ENCODE measurements at regions not wholly inside any gene's neighbourhood (a gene's known extent, or its start where the extent isn't known, plus 50 kb on each side); places are given as distances from the start of the nearest gene placed in this dataset.

DNA sequence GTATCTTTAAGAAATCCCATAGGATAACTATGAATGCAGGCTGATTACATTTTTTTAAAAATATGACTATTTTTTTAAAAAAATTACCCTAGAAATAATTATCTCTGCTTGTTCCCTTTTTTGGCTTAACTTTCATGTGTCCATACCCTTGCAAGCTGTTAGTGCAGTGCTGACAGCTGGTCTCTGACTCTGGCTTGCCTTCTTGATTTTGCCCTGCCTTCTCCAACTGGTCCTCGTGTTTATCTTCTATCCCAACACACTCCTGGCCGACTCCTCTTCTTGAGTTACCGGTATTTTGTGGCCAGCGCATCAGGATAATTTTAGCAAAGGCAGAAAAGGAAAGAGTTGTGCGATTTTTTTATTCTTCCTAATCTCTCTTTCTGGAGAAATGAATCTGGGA lies 111.7 kb upstream of the STARD3NL start:
- no peaks in the 10 kb centered on the region for H3K9me3 ChIP-seq (ENCODE audit: control insufficient read depth, low read length)
- H2BK120ac ChIP-seq (ENCODE audit: low read depth, low read length), result no peak overlapping the region
- no peak overlapping the region for H3K4me3 ChIP-seq (ENCODE audit: insufficient read depth in 1 of 2, low read depth in 1 of 2, low read length in 2 of 2)
- no peak overlapping the region for H3K27ac ChIP-seq (ENCODE audit: low read length, poor library complexity, severe bottlenecking)
- no peak overlapping the region for H2BK5ac ChIP-seq (ENCODE audit: low read depth, low read length, poor library complexity, severe bottlenecking)
- no peak overlapping the region for H3K18ac ChIP-seq (ENCODE audit: low read depth in 1 of 2, low read length in 2 of 2)
- no peak for DNase-seq
- no peaks in the 10 kb centered on the region for H3K27me3 ChIP-seq (ENCODE audit: control insufficient read depth in 1 of 2, insufficient read depth in 1 of 2, low read length in 2 of 2)
- no peak overlapping the region for H3K4ac ChIP-seq (ENCODE audit: low read depth in 1 of 2, low read length in 2 of 2)
- H4K91ac ChIP-seq (ENCODE audit: low read length), result no peak overlapping the region
- H3K4me2 ChIP-seq (ENCODE audit: low read length, poor library complexity, severe bottlenecking), result no peak overlapping the region
- H2AFZ ChIP-seq (ENCODE audit: low read depth, low read length), result no peak overlapping the region
- no peaks in the 10 kb centered on the region for H3K79me1 ChIP-seq (replicated peaks; ENCODE audit: low read length, poor library complexity, severe bottlenecking)
- no peak overlapping the region for H4K8ac ChIP-seq (ENCODE audit: low read length)
- H3K14ac ChIP-seq (ENCODE audit: low read length in 2 of 2), result no peak overlapping the region
- H3K4me1 ChIP-seq (ENCODE audit: control insufficient read depth, insufficient read depth, low read depth, low read length), result no peaks in the 10 kb centered on the region
- H3K36me3 ChIP-seq (ENCODE audit: control insufficient read depth in 1 of 2, insufficient read depth in 2 of 2, low read depth in 1 of 2, low read length in 2 of 2), result no peaks in the 10 kb centered on the region
- H2BK15ac ChIP-seq (ENCODE audit: low read depth, poor library complexity, severe bottlenecking), result no peak overlapping the region
- no peak overlapping the region for H3K9ac ChIP-seq (ENCODE audit: low read length)
- no peak overlapping the region for H2BK12ac ChIP-seq (ENCODE audit: low read length in 2 of 2)
- 73% methylated on average over 4 of the region's 5 CpGs for WGBS
- no peak overlapping the region for H3K23ac ChIP-seq (ENCODE audit: low read length in 2 of 2)
- no peak overlapping the region for H2AK5ac ChIP-seq (ENCODE audit: low read length, severe bottlenecking)

DNA sequence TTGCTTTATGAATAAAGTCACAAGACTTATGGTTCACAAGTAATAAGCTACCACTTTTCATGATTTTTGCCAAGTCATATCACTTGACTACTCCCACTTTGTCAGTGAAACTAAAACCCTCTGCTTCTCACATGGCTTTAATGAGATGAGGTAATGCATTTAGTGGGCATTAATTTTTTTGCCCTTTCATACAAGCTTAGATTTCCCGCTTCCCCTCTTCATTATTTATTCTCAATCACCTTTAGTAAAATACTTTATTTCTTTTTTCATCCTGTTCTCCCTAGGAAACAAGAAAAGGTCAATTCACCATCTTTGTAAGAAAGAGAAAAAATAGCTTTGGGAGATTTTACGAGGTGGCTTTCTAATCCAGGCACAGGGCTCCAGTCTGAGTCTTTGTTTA lies 109.6 kb upstream of the STARD3NL start:
- Histone ChIP-seq H3K27me3 (ENCODE audit: control insufficient read depth in 1 of 2, insufficient read depth in 1 of 2, low read length in 2 of 2) (no peaks in the 10 kb centered on the region), H2BK12ac (ENCODE audit: low read length in 2 of 2) (no peak overlapping the region), H3K4ac (ENCODE audit: low read depth in 1 of 2, low read length in 2 of 2) (no peak overlapping the region), H3K9me3 (ENCODE audit: control insufficient read depth, low read length) (no peaks in the 10 kb centered on the region), H4K8ac (ENCODE audit: low read length) (no peak overlapping the region), H3K14ac (ENCODE audit: low read length in 2 of 2) (no peak overlapping the region), H3K36me3 (ENCODE audit: control insufficient read depth in 1 of 2, insufficient read depth in 2 of 2, low read depth in 1 of 2, low read length in 2 of 2) (no peaks in the 10 kb centered on the region), H3K4me1 (ENCODE audit: control insufficient read depth, insufficient read depth, low read depth, low read length) (no peaks in the 10 kb centered on the region), H3K4me2 (ENCODE audit: low read length, poor library complexity, severe bottlenecking) (no peak overlapping the region), H3K27ac (ENCODE audit: low read length, poor library complexity, severe bottlenecking) (no peak overlapping the region), H3K79me1 (replicated peaks; ENCODE audit: low read length, poor library complexity, severe bottlenecking) (no peaks in the 10 kb centered on the region), H3K23ac (ENCODE audit: low read length in 2 of 2) (no peak overlapping the region), H2BK120ac (ENCODE audit: low read depth, low read length) (no peak overlapping the region), H3K18ac (ENCODE audit: low read depth in 1 of 2, low read length in 2 of 2) (no peak overlapping the region), H2BK15ac (ENCODE audit: low read depth, poor library complexity, severe bottlenecking) (no peak overlapping the region), H3K4me3 (ENCODE audit: insufficient read depth in 1 of 2, low read depth in 1 of 2, low read length in 2 of 2) (no peak overlapping the region), H2AK5ac (ENCODE audit: low read length, severe bottlenecking) (no peak overlapping the region), H4K91ac (ENCODE audit: low read length) (no peak overlapping the region), H2BK5ac (ENCODE audit: low read depth, low read length, poor library complexity, severe bottlenecking) (no peak overlapping the region), H3K9ac (ENCODE audit: low read length) (no peak overlapping the region), H2AFZ (ENCODE audit: low read depth, low read length) (no peak overlapping the region)
- DNase-seq, result no peak
- WGBS, result 70% methylated on average over 1 of the region's 2 CpGs

DNA sequence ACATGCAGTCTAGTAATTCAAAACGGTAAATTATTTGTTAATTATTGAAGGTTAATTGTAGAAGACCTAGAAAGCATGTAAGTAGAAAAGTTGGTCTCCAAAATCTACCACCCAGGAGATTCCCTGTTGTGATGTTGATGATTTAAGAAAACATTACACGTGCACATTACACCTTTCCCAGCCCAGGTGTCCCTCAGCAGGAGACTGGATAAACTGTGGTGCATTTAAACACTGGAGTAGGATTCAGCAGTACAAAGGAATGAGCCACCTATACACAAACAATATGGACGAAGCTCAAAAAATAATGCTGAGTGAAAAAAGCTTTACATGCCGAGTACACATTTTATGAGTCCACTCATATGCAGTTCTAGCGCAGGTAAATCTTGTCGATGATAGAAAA lies 109.0 kb upstream of the STARD3NL start:
- no peak overlapping the region for H4K91ac ChIP-seq (ENCODE audit: low read length)
- no peak overlapping the region for H3K4me3 ChIP-seq (ENCODE audit: insufficient read depth in 1 of 2, low read depth in 1 of 2, low read length in 2 of 2)
- no peak overlapping the region for H2AK5ac ChIP-seq (ENCODE audit: low read length, severe bottlenecking)
- no peak overlapping the region for H2BK12ac ChIP-seq (ENCODE audit: low read length in 2 of 2)
- no peaks in the 10 kb centered on the region for H3K9me3 ChIP-seq (ENCODE audit: control insufficient read depth, low read length)
- no peaks in the 10 kb centered on the region for H3K27me3 ChIP-seq (ENCODE audit: control insufficient read depth in 1 of 2, insufficient read depth in 1 of 2, low read length in 2 of 2)
- no peak overlapping the region for H3K9ac ChIP-seq (ENCODE audit: low read length)
- no peak overlapping the region for H3K4me2 ChIP-seq (ENCODE audit: low read length, poor library complexity, severe bottlenecking)
- H2AFZ ChIP-seq (ENCODE audit: low read depth, low read length), result no peak overlapping the region
- H2BK5ac ChIP-seq (ENCODE audit: low read depth, low read length, poor library complexity, severe bottlenecking), result no peak overlapping the region
- H3K36me3 ChIP-seq (ENCODE audit: control insufficient read depth in 1 of 2, insufficient read depth in 2 of 2, low read depth in 1 of 2, low read length in 2 of 2), result no peaks in the 10 kb centered on the region
- H3K14ac ChIP-seq (ENCODE audit: low read length in 2 of 2), result no peak overlapping the region
- H3K18ac ChIP-seq (ENCODE audit: low read depth in 1 of 2, low read length in 2 of 2), result no peak overlapping the region
- no peak for DNase-seq
- H3K4me1 ChIP-seq (ENCODE audit: control insufficient read depth, insufficient read depth, low read depth, low read length), result no peaks in the 10 kb centered on the region
- no peak overlapping the region for H3K4ac ChIP-seq (ENCODE audit: low read depth in 1 of 2, low read length in 2 of 2)
- H2BK120ac ChIP-seq (ENCODE audit: low read depth, low read length), result no peak overlapping the region
- no peak overlapping the region for H3K23ac ChIP-seq (ENCODE audit: low read length in 2 of 2)
- H3K79me1 ChIP-seq (replicated peaks; ENCODE audit: low read length, poor library complexity, severe bottlenecking), result no peaks in the 10 kb centered on the region
- WGBS, result 82% methylated on average over 5 of the region's 6 CpGs
- H2BK15ac ChIP-seq (ENCODE audit: low read depth, poor library complexity, severe bottlenecking), result no peak overlapping the region
- no peak overlapping the region for H4K8ac ChIP-seq (ENCODE audit: low read length)
- H3K27ac ChIP-seq (ENCODE audit: low read length, poor library complexity, severe bottlenecking), result no peak overlapping the region

DNA sequence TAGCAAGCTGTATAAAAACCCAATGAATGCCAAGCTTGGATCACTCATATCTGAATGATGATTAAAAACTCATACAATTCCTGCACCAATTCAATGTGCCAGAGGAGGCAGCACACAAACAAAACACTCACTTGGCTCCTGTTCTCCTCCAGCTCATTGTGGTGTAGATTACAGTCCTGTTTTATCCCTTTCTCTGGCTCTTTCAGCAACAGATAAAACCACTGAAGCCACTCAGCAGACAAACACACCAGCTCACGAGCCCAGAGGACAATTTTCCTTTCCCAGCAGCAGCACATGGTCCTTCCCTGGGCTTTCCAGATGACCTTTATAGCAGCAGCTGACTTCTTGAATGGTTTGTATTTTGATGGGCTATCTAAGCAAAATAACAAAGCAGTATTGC lies 107.3 kb upstream of the STARD3NL start:
- no peak overlapping the region for H3K4ac ChIP-seq (ENCODE audit: low read depth in 1 of 2, low read length in 2 of 2)
- H4K8ac ChIP-seq (ENCODE audit: low read length), result no peak overlapping the region
- no peak overlapping the region for H3K18ac ChIP-seq (ENCODE audit: low read depth in 1 of 2, low read length in 2 of 2)
- no peak overlapping the region for H2BK15ac ChIP-seq (ENCODE audit: low read depth, poor library complexity, severe bottlenecking)
- no peak overlapping the region for H3K4me2 ChIP-seq (ENCODE audit: low read length, poor library complexity, severe bottlenecking)
- H2AFZ ChIP-seq (ENCODE audit: low read depth, low read length), result no peak overlapping the region
- H3K14ac ChIP-seq (ENCODE audit: low read length in 2 of 2), result no peak overlapping the region
- H3K9me3 ChIP-seq (ENCODE audit: control insufficient read depth, low read length), result no peaks in the 10 kb centered on the region
- H3K9ac ChIP-seq (ENCODE audit: low read length), result no peak overlapping the region
- no peaks in the 10 kb centered on the region for H3K36me3 ChIP-seq (ENCODE audit: control insufficient read depth in 1 of 2, insufficient read depth in 2 of 2, low read depth in 1 of 2, low read length in 2 of 2)
- no peak overlapping the region for H3K27ac ChIP-seq (ENCODE audit: low read length, poor library complexity, severe bottlenecking)
- no peak overlapping the region for H2BK5ac ChIP-seq (ENCODE audit: low read depth, low read length, poor library complexity, severe bottlenecking)
- no peak overlapping the region for H3K23ac ChIP-seq (ENCODE audit: low read length in 2 of 2)
- H3K79me1 ChIP-seq (replicated peaks; ENCODE audit: low read length, poor library complexity, severe bottlenecking), result no peaks in the 10 kb centered on the region
- DNase-seq, result peak; percentile 1
- 11% methylated on average over 1 of the region's 1 CpG for WGBS
- no peak overlapping the region for H2BK120ac ChIP-seq (ENCODE audit: low read depth, low read length)
- H3K4me1 ChIP-seq (ENCODE audit: control insufficient read depth, insufficient read depth, low read depth, low read length), result no peaks in the 10 kb centered on the region
- H2BK12ac ChIP-seq (ENCODE audit: low read length in 2 of 2), result no peak overlapping the region
- H3K27me3 ChIP-seq (ENCODE audit: control insufficient read depth in 1 of 2, insufficient read depth in 1 of 2, low read length in 2 of 2), result no peaks in the 10 kb centered on the region
- no peak overlapping the region for H3K4me3 ChIP-seq (ENCODE audit: insufficient read depth in 1 of 2, low read depth in 1 of 2, low read length in 2 of 2)
- no peak overlapping the region for H4K91ac ChIP-seq (ENCODE audit: low read length)
- H2AK5ac ChIP-seq (ENCODE audit: low read length, severe bottlenecking), result no peak overlapping the region

All from mesenchymal stem cell (in vitro differentiated cells and primary cell).